ENCODE measurements at regions not wholly inside any gene's neighbourhood (a gene's known extent, or its start where the extent isn't known, plus 50 kb on each side); places are given as distances from the start of the nearest gene placed in this dataset.

DNA sequence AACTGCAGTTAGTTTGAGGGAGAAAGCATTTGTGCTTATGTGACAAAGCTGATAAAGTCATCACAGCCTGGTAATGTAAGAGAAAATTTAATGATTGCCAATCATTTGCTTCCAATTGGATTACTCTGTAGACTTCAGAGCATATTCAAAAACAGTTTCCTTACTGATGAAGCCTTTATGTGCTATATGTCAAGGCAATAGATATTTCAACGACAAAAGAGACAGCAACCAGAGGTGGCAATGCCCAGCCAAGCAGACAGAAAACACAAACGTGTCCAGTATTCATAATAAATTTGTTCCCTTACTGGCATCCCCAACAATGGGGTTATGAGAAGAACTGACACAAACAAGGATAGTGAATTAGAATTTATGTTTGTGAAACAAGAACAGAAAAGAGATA lies 1840.3 kb upstream of the PCDH7 start:
- ATAC-seq: no peak
- TF ChIP-seq, protein P1, sequence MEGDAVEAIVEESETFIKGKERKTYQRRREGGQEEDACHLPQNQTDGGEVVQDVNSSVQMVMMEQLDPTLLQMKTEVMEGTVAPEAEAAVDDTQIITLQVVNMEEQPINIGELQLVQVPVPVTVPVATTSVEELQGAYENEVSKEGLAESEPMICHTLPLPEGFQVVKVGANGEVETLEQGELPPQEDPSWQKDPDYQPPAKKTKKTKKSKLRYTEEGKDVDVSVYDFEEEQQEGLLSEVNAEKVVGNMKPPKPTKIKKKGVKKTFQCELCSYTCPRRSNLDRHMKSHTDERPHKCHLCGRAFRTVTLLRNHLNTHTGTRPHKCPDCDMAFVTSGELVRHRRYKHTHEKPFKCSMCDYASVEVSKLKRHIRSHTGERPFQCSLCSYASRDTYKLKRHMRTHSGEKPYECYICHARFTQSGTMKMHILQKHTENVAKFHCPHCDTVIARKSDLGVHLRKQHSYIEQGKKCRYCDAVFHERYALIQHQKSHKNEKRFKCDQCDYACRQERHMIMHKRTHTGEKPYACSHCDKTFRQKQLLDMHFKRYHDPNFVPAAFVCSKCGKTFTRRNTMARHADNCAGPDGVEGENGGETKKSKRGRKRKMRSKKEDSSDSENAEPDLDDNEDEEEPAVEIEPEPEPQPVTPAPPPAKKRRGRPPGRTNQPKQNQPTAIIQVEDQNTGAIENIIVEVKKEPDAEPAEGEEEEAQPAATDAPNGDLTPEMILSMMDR (IDR thresholded peaks at IDR 0.05): no peak
- H3K4me1 ChIP-seq (ENCODE audit: low read depth): no peaks in the 10 kb centered on the region
- intact Hi-C loops (cut with DNase I, micrococcal nuclease): no loop called here
- H3K9me3 ChIP-seq: peaks cover 5% of the 10 kb centered on the region
- H3K4me3 ChIP-seq: no peak overlapping the region
- no peak for DNase-seq
- no peaks in the 10 kb centered on the region for H3K36me3 ChIP-seq (ENCODE audit: low read depth)

GRCh38 chr4:28883211-28883610 lies 1837.0 kb upstream of the PCDH7 start:
- ATAC-seq (no peak), DNase-seq (no peak)
- Histone ChIP-seq H3K36me3 (ENCODE audit: low read depth) (no peaks in the 10 kb centered on the region), H3K4me1 (ENCODE audit: low read depth) (no peaks in the 10 kb centered on the region), H3K9me3 (no peaks in the 10 kb centered on the region), H3K4me3 (no peak overlapping the region)
- intact Hi-C loops (cut with DNase I, micrococcal nuclease): no loop called here
- TF ChIP-seq, protein P1 (IDR thresholded peaks at IDR 0.05): no peak

- no peaks in the 10 kb centered on the region for H3K4me1 ChIP-seq (ENCODE audit: low read depth)
- no peak for ATAC-seq
- intact Hi-C loops (cut with DNase I, micrococcal nuclease): no loop called here
- no peaks in the 10 kb centered on the region for H3K9me3 ChIP-seq
- H3K4me3 ChIP-seq: no peak overlapping the region
- DNase-seq: no peak
- no peaks in the 10 kb centered on the region for H3K36me3 ChIP-seq (ENCODE audit: low read depth)
- TF ChIP-seq, protein P1 (IDR thresholded peaks at IDR 0.05): no peak
Measured at GRCh38 chr4:28886934-28887333, 1833.2 kb upstream of the PCDH7 start.

DNA sequence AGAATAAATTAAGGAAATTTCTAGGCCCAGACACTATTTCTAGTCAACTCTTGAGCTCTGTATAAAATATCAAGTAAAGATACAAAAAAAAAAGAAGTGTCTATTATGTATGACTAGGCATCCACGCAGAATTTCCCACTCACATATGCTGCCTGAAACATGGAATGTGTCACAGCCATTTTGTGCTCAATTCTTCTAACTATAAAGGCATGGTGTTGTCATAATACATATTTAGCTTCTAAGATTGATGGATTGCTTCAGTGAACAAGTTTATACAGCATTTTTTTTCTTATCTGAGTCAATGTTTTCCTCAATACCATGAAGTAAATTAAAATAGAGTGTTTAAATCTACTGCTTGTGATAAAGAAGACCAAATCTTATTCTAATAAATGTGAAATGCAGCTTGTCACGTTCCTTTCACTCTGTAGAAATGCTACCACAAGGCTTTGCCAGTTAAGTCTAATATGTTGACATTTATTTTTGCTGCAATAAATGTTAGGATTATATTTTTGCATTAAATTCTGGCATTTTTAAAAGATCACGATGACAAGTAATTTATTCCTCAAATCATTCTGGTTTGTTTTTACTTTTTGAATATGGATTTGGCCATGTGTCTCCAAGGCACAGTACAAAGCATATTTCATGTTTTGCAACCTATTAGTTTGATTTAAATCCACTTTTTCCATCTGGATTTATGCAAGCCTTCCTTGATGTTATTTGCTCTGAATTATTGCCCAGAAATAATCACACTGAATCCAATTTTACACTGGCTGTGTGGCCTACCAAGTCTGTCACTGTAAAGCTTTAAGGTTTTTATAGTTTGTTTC lies 1829.0 kb upstream of the PCDH7 start:
- H3K4me3 ChIP-seq: no peak overlapping the region
- TF ChIP-seq, protein P1 (IDR thresholded peaks at IDR 0.05): no peak
- H3K9me3 ChIP-seq: peaks cover 5% of the 10 kb centered on the region
- ATAC-seq (no peak), DNase-seq (no peak)
- H3K36me3 ChIP-seq (ENCODE audit: low read depth): no peaks in the 10 kb centered on the region
- H3K4me1 ChIP-seq (ENCODE audit: low read depth): no peaks in the 10 kb centered on the region
- intact Hi-C loops (cut with DNase I, micrococcal nuclease): no loop called here

GRCh38 chr4:28913466-28913865 lies 1806.7 kb upstream of the PCDH7 start:
- peaks cover 8% of the 10 kb centered on the region for H3K9me3 ChIP-seq
- TF ChIP-seq, protein P1 (IDR thresholded peaks at IDR 0.05): no peak
- H3K4me1 ChIP-seq (ENCODE audit: low read depth): no peaks in the 10 kb centered on the region
- intact Hi-C loops (cut with DNase I, micrococcal nuclease): no loop called here
- no peaks in the 10 kb centered on the region for H3K36me3 ChIP-seq (ENCODE audit: low read depth)
- DNase-seq (no peak), ATAC-seq (no peak)
- H3K4me3 ChIP-seq: no peak overlapping the region

Data from mucosa of descending colon (tissue), 3 donors.